GM18861 (cell line): ENCODE measurements at regions not wholly inside any gene's neighbourhood (a gene's known extent, or its start where the extent isn't known, plus 50 kb on each side); places are given as distances from the start of the nearest gene placed in this dataset.

Experiments used
- ATAC-seq: cut with Tn5 transposase; IDR thresholded peaks from one replicate; pipeline ENCODE4 v1.9.1; 2021; ENCODE audit not compliant: unreplicated experiment

DNA sequence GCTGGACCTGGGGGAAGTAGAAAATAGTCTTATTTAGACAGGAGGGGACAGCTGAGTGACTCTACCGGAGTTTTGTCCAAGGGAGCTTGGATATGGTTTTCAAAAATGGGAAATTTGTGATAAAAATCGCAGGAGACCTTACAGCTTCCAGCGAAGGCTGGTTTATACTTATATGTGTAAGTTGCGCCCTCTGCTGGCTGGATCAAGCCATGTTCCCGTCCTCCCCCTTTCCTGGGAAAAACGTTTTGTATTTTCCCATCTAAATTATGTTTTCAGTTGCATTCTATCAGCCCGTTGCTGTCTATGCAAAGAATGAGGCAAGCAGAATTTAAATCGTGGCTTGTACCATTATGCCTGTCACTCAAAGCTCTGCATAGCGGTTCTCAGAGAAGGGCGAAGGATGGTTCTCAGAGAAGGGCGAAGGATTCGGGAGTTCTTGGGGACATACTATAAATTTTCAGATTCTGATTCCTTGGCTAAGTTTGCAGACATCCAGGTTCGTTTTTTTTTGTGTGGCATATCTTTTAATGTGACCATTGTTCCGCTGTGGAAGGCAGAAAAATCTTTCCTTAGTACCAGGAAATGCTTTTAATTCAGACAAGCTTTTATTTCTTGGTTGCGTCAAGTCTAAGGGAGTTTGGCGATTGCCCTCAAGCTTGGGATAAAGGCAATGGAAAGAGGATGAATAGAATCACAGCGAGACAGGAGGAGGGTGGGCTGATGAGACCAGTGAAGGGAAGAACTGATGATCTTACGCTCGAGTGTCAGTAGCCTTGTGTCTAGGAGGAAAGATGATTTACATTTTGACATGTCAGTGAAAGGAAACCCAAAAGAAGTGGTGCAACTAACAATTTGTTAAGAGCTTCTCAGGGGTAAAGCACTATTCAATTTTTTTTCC lies 128.5 kb upstream of the ARX start:
- ATAC-seq = no peak

DNA sequence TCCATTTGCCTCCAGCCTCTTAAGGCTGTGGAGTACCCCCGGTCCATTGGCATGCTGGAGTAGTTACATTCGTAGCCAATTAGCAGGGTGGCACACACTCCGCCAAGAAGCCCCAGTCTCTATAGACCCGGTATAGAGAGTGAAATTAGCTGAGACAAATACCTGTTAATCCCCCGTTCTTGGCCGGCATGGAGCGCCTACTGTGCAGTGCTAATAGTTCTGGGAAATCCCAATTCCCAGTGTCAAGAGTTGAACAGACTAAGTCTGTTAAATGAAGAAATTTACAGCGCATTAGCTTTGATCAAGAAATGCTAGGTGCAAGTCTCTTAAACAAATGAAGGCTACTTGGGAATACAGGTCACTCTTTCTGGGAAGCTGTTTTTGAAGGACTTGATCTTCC lies 127.8 kb upstream of the ARX start:
- ATAC-seq = no peak

- ATAC-seq = no peak
Observed at GRCh38 chrX:25141684-25142083, 125.9 kb upstream of the ARX start.

- no peak for ATAC-seq
Observed at GRCh38 chrX:25131055-25131454, 115.3 kb upstream of the ARX start.

DNA sequence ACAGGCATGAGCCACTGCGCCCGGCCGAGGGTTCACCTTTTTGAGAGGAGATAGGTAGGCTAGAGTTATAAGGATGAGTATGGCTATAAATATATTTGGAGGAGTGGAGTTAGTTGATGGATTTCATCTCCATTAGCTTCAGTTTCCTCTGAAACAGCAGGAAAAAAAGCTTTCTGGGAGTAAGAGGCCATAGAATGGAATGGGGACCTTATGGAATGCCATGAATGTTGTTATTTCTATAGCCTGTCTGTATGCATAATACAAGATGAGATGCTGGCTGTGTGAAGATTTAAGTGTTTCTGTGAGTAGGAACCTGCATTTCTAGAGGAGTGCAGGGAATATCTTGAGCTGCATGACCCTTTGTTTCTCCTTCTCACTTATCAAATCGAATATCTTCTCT lies 114.9 kb upstream of the ARX start:
- no peak for ATAC-seq

GRCh38 chrX:25125483-25125882 lies 109.7 kb upstream of the ARX start:
- ATAC-seq = no peak

GRCh38 chrX:25124391-25124790 lies 108.6 kb upstream of the ARX start:
- no peak for ATAC-seq

DNA sequence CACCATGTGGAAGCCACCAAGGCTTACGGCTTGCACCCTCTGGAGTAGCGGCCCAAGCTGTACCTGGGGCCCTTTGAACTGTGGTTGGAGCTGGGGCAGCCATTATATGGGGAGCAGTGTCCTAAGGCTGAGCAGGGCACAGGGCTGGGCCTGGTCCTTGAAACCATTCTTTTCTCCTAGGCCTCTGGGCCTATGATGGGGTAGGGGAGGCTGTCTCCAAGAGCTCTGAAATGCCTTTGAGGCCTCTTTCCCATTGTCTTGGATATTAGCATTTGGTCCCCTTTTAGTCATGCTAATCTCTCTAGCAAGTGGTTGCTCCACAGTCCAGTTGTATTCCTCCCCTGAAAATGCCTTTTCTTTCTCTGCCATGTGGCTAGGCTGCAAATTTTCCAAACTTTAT lies 96.4 kb upstream of the ARX start:
- no peak for ATAC-seq

- ATAC-seq = no peak
Observed at GRCh38 chrX:25108481-25108880, 92.7 kb upstream of the ARX start.

GRCh38 chrX:25105221-25105620 lies 89.5 kb upstream of the ARX start:
- no peak for ATAC-seq

DNA sequence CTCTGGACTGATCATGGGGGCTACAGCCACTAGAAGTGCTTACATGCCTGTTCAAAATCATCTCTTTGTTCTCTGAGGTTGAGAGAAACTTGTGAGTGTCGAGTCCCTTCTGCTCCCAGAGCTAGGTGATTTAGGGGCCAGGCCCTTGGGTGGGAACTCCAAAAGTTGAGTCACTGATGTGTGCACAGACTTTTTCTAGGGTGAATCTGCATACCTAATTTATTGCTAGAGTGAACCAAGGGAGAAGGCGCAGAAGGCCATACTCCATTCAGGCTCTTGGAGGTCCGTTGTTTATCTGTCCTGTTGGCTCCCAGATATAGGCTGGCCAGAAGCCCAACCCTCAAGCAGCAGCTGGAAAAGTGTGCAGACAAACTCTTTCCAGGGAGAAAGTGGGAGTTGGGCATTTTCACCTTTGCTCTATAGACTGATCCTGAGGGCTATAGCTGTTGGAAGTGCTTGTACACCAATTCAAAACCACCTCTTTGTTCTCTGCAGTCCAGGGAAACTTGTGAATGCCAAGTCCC lies 80.8 kb upstream of the ARX start:
- ATAC-seq = no peak

DNA sequence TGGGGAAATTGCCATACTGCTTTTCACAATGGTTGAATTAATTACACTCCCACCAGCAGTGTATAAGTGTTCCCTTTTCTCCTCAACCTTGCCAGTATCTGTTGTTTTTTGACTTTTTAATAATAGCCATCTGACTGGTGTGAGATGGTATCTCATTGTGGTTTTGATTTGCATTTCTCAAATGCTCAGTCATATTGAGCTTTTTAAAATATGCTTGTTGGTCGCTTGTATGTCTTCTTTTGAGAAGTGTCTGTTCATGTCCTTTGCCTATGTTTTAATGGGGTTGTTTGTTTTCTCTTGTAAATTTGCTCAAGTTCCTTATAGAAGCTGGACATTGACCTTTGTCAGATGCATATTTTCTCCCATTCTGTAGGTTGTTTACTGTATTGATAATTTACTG lies 75.4 kb upstream of the ARX start:
- ATAC-seq = peak; percentile 83

DNA sequence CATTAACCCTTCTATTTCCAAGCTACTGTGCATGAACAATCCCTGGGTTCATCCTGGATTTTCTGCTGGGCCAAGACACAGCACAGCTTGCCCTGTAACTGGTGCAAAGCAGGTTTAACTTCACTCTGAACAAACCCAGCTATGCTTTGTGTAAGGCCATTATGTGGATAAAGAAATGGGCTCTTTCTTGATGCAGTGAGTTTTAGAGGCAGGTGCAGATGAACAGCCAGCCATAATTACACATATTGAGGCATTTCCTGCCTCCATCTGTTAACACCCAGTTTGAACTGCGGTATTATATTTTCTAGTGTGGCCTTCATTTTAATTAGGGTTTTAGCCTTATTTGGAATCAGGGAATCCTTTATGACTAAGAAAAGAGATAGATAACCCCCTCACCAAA lies 68.7 kb upstream of the ARX start:
- ATAC-seq = no peak

DNA sequence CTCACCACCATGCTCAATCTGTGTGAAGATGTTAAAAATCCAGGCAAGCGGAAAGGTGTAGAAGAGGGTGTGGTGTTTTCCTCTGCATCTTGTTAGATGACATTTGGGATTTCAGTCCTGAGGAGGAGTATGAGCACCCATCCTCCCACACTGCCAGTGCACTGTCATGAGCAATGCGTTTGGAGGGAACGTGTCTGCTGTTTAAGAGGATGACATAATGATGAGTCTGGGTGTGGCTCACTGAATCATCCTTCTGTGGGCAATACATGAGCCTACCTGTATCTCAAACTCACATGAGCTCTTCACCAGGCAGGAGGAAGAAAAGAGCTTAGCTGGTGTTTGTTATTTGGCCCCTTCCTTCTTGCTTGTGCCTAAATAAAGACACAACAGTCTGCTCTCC lies 67.9 kb upstream of the ARX start:
- ATAC-seq = no peak

DNA sequence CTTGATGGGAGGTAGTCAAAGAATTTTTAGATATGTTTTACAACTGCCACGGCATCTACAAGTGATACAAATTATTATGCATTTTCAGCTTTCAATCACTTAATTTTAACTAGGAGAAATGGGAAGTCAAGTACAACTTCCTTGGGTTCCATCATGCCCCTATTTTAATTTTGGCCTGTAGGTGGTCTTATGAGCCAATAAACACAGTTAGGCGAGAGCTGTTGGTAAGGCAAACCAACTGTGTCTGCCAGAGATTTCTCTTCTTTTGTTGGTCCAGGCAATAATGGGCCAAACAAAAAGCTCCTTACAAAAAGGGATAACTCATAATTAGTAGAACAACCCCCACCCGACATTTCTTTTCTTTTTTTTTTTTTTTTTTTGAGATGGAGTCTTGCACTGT lies 63.3 kb upstream of the ARX start:
- no peak for ATAC-seq

DNA sequence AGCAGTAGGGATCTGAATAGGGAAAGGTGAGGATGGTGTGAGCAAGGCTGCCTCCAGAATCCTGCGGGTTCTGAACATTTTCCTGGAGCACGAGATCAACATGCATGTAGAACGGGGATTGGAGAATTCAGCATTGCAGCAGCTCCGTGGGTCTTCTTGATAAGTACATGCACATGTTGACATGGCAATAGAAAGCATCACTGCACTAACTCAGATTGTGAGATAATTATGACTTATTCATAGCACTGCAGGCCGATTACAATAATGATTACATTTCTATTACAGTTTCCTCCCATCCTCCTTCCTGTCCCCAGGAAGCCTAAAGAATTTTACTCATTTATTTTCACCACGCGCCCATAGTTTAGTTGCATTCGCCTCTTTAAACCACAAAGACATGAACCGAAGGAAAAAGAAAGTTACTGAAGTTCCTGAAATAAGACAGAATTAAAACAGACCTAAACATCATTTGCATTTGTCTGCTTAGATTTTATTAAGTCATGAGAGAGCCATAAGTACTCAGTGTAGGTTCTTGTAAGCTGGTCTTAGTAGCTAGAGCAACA lies 61.3 kb upstream of the ARX start:
- no peak for ATAC-seq

DNA sequence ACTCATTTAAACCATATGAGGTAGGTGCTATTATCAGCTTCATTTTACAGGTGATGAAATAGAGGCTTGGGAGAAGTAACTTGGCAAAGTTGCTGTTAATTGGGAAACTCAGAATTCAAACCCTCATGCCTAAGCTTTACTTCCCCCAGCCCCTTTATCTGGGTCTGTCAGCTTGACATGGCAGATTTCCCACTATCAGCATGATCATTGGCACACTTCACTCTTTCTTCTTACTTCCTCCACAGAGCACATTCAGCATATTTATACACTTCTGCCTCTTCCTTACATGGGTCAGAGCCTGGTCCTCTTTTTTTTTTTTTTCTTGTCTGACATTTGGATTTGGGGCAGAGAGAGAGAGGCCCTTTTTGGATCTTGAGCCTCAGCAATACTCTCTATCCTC lies 56.5 kb upstream of the ARX start:
- no peak for ATAC-seq

DNA sequence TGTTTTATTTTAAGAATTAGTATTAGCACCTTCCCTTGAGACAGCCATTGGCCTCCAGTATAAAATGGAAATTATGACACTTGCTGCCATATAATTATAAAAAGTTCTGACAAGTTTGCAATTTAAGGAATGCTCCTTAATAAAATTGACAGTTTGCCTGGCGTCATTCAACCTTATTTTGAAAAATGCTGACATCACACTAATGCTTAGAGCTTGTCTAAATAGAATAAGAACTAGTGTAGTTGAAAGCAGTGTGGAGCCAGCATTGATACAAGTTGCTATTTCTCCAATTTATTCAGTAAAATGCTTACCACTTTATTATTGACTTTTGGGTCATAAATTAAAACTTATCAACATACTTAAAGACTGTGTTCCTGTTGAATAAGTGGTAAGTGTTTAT lies 54.3 kb upstream of the ARX start:
- no peak for ATAC-seq

- no peak for ATAC-seq
Observed at GRCh38 chrX:25069209-25069608, 53.4 kb upstream of the ARX start.

GRCh38 chrX:25068340-25068739 lies 52.6 kb upstream of the ARX start:
- ATAC-seq = no peak

DNA sequence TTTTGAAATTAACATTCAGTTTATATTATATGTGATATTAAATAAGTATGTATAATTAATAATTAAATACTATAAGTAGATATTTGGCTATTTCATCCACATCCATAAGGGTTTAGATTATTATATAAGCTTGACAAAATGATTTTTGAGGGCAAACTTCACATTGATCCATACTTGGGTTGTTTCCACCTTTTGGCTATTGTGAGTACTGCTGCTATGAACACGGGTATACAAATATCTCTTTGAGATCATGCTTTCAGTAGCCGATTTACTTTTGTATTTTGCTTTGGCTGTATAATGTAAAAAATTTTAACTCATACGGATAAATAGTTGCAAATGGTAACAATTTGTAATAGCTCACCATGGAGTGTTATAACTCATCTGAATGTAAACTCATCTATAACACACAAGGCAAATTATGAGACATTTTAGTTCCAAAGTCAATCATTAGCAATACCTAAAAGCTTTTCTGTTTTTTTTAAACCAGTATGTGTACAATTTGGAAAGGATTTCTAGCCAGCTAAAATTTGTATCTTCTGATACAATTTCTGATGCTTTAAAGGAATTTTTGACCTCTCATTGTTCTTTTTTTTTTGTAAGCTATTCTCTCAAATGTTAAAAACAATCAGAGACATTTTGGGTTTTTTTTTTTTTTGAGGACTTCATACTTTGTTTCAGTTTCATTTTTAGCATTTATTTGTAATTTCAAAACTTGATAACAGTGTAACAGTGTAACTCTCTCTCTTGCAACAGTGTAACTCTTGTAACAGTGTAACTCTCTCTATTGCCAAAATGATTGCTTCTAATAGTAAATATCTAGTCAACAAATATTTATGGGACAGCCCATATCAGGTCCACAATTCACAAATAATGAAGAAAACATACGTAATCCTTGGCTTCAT lies 51.8 kb upstream of the ARX start:
- ATAC-seq = peak; percentile 69

GRCh38 chrX:25066131-25066530 lies 50.4 kb upstream of the ARX start:
- ATAC-seq = no peak
